B cell (primary cell): ENCODE measurements at regions not wholly inside any gene's neighbourhood (a gene's known extent, or its start where the extent isn't known, plus 50 kb on each side); places are given as distances from the start of the nearest gene placed in this dataset.

Experiments used
- ATAC-seq: fragments of 200-7000 bp; cut with Tn5 transposase; one replicate; pipeline ENCODE4 v1.10.0; 2021; ENCODE audit warnings: low read depth, mild to moderate bottlenecking, moderate number of reproducible peaks, moderate library complexity
- CTCF ChIA-PET: fragments of 350-600 bp; sonication (Branson Sonifier 250); formaldehyde crosslinking; loops from one replicate; lab custom pipeline; 2021; ENCODE audit warnings: antibody characterized with exemption, inconsistent platforms; lab: Charles Lee
- POLR2A ChIA-PET: fragments of 350-600 bp; sonication (Branson Sonifier 250); formaldehyde crosslinking; loops from one replicate; lab custom pipeline; 2021; ENCODE audit warnings: antibody characterized with exemption; lab: Charles Lee
- DNase-seq: peaks from one replicate; pipeline ENCODE4 v3.0.0; 2013
- H2AFZ ChIP-seq: 2 replicates; pipeline ENCODE4 v1.6.1; 2012; ENCODE audit warnings: mild to moderate bottlenecking, low read depth, low read length; ENCODE audit not compliant: insufficient read depth, poor library complexity, severe bottlenecking
- H3K27ac ChIP-seq, 2 donors: 1 replicate in 1 of 2; 2 replicates in 1 of 2; pipeline ENCODE4 v1.5.1; 2012 to 2013; ENCODE audit warnings: low read length in 2 of 2, mild to moderate bottlenecking in 2 of 2, moderate library complexity in 1 of 2
- H3K27me3 ChIP-seq, 4 experiments: fragments of 200-600 bp in 1 of 4; sonication (generic) in 1 of 4; replicated peaks in 1 of 4; 1 replicate in 2 of 4; 2 replicates in 2 of 4; pipeline versions ENCODE4 v1.6.1 to v1.7.0; 2013 to 2016; ENCODE audit warnings: low read length in 3 of 4, mild to moderate bottlenecking in 2 of 4, mixed read lengths in 1 of 4, moderate library complexity in 1 of 4; ENCODE audit not compliant: insufficient read depth in 4 of 4, control insufficient read depth in 3 of 4; ENCODE audit errors: control extremely low read depth in 1 of 4
- H3K36me3 ChIP-seq, 2 experiments: replicated peaks in 1 of 2; 1 replicate in 1 of 2; 2 replicates in 1 of 2; pipeline versions ENCODE4 v1.6.1 to v1.7.1; 2013; ENCODE audit warnings: low read length in 1 of 2; ENCODE audit not compliant: insufficient read depth in 2 of 2, control insufficient read depth in 1 of 2; ENCODE audit errors: control extremely low read depth in 1 of 2, extremely low read depth in 1 of 2
- H3K4me1 ChIP-seq, 2 donors: fragments of 200-600 bp in 1 of 2; sonication (generic) in 1 of 2; 1 replicate in 1 of 2; 2 replicates in 1 of 2; pipeline versions ENCODE4 v1.5.1 to v1.6.1; 2013 to 2017; ENCODE audit warnings: low read length in 2 of 2; ENCODE audit not compliant: control insufficient read depth in 2 of 2, insufficient read depth in 2 of 2
- H3K4me2 ChIP-seq: replicated peaks from 2 replicates; pipeline ENCODE3; 2012; ENCODE audit warnings: mild to moderate bottlenecking, low read depth, low read length; ENCODE audit not compliant: poor library complexity, severe bottlenecking
- H3K4me3 ChIP-seq, 5 experiments: fragments of 200-600 bp in 1 of 5; sonication (generic) in 1 of 5; 1 replicate in 3 of 5; 2 replicates in 2 of 5; pipeline versions ENCODE4 v1.5.1 to v1.7.0; 2011 to 2016; ENCODE audit warnings: low read length in 4 of 5, mild to moderate bottlenecking in 4 of 5, low read depth in 2 of 5, control low read depth in 1 of 5, moderate library complexity in 1 of 5; ENCODE audit not compliant: insufficient read depth in 1 of 5; ENCODE audit errors: control extremely low read depth in 1 of 5, extremely low read depth in 1 of 5
- H3K79me2 ChIP-seq: fragments of 200-600 bp; sonication (generic); one replicate; pipeline ENCODE4 v1.6.0; 2016; ENCODE audit warnings: low read length; ENCODE audit not compliant: control insufficient read depth, insufficient read depth
- H3K9ac ChIP-seq: fragments of 200-600 bp; sonication (generic); 2 replicates; pipeline ENCODE4 v1.6.1; 2017; ENCODE audit warnings: mild to moderate bottlenecking, low read length, moderate library complexity
- H3K9me3 ChIP-seq, 3 donors: one replicate each; pipeline versions ENCODE4 v1.6.1 to v1.7.1; 2013; ENCODE audit warnings: low read length in 2 of 3; ENCODE audit not compliant: control insufficient read depth in 2 of 3, insufficient read depth in 1 of 3; ENCODE audit errors: control extremely low read depth in 1 of 3
- H4K20me1 ChIP-seq: 2 replicates; pipeline ENCODE4 v1.6.0; 2012; ENCODE audit warnings: mild to moderate bottlenecking, low read length; ENCODE audit not compliant: insufficient read depth, control insufficient read depth, poor library complexity, severe bottlenecking
- H3K27ac Mint-ChIP-seq: one replicate; pipeline ENCODE4 v1.8.0; 2021; ENCODE audit warnings: mixed read lengths
- H3K27me3 Mint-ChIP-seq: one replicate; pipeline ENCODE4 v1.8.0; 2021; ENCODE audit warnings: mixed read lengths
- H3K4me1 Mint-ChIP-seq: one replicate; pipeline ENCODE4 v1.8.0; 2021; ENCODE audit warnings: mixed read lengths
- H3K4me3 Mint-ChIP-seq: one replicate; pipeline ENCODE4 v1.8.0; 2021; ENCODE audit warnings: mixed read lengths
- H3K9me3 Mint-ChIP-seq: one replicate; pipeline ENCODE4 v1.8.0; 2022; ENCODE audit warnings: mixed read lengths; ENCODE audit not compliant: insufficient read depth
- EZH2 ChIP-seq: IDR thresholded peaks from 2 replicates; pipeline ENCODE4 v1.6.1; 2012; ENCODE audit warnings: borderline replicate concordance, low read depth, mild to moderate bottlenecking, moderate library complexity, low read length; ENCODE audit not compliant: insufficient read depth, poor library complexity, severe bottlenecking
- WGBS: methylation state at CpG from one replicate; pipeline ENCODE4 v1.1.5; 2013; ENCODE audit warnings: missing lambda C conversion rate; ENCODE audit not compliant: insufficient coverage; 5-methylcytosine and 5-hydroxymethylcytosine counted together
- intact Hi-C: fragments of 100-400 bp; cut with micrococcal nuclease; formaldehyde crosslinking; loops from one replicate; pipeline ENCODE4 v1.10.0; 2022
- TF ChIP-seq, protein P1 (sequence below): fragments of 200-600 bp; IDR thresholded peaks from one replicate; pipeline ENCODE4 v1.8.0; 2022; ENCODE audit warnings: antibody characterized with exemption, mild to moderate bottlenecking

DNA sequence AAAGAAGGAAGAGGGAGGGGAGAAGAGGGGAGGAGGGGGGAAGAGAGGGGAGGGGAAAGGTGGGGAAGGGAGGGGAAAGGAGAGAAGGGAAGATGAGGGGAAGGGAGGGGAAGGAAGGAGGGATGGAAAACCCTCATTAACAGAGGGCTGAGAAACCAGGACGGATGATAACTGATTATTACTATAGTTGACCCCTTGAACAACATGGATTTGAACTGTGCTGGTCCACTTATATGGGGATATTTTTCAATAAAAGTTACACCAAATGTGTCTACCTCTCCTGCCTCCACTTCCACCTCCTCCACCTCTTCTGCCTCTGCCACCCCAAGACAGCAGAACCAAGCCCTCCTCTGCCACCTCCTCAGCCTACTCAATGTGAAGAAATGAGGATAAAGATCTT lies 184.1 kb upstream of the ARID1B start:
- ChIA-PET CTCF (no interaction called here), POLR2A (no interaction called here)
- intact Hi-C loops: no loop called here
- no peaks in the 10 kb centered on the region for H3K36me3 ChIP-seq
- no peak overlapping the region for H3K27ac ChIP-seq
- no peak overlapping the region for H3K4me3 ChIP-seq
- no peak overlapping the region for H3K4me2 ChIP-seq
- H3K27me3 ChIP-seq: no peaks in the 10 kb centered on the region
- no CpG with 5 or more reads among the region's 1 CpG for WGBS
- no peak overlapping the region for H3K9ac ChIP-seq
- Mint-ChIP-seq H3K4me1 (peaks cover 1% of the 10 kb centered on the region), H3K4me3 (no peak overlapping the region), H3K27ac (no peak overlapping the region), H3K27me3 (peaks cover 11% of the 10 kb centered on the region), H3K9me3 (peaks cover 1% of the 10 kb centered on the region)
- H3K79me2 ChIP-seq: no peaks in the 10 kb centered on the region
- H2AFZ ChIP-seq: no peak overlapping the region
- no peak for TF ChIP-seq EZH2
- TF ChIP-seq, protein P1, sequence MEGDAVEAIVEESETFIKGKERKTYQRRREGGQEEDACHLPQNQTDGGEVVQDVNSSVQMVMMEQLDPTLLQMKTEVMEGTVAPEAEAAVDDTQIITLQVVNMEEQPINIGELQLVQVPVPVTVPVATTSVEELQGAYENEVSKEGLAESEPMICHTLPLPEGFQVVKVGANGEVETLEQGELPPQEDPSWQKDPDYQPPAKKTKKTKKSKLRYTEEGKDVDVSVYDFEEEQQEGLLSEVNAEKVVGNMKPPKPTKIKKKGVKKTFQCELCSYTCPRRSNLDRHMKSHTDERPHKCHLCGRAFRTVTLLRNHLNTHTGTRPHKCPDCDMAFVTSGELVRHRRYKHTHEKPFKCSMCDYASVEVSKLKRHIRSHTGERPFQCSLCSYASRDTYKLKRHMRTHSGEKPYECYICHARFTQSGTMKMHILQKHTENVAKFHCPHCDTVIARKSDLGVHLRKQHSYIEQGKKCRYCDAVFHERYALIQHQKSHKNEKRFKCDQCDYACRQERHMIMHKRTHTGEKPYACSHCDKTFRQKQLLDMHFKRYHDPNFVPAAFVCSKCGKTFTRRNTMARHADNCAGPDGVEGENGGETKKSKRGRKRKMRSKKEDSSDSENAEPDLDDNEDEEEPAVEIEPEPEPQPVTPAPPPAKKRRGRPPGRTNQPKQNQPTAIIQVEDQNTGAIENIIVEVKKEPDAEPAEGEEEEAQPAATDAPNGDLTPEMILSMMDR: no peak
- no peaks in the 10 kb centered on the region for H3K4me1 ChIP-seq
- DNase-seq: no peak
- no peaks in the 10 kb centered on the region for H3K9me3 ChIP-seq
- no peaks in the 10 kb centered on the region for H4K20me1 ChIP-seq
- no peak for ATAC-seq

DNA sequence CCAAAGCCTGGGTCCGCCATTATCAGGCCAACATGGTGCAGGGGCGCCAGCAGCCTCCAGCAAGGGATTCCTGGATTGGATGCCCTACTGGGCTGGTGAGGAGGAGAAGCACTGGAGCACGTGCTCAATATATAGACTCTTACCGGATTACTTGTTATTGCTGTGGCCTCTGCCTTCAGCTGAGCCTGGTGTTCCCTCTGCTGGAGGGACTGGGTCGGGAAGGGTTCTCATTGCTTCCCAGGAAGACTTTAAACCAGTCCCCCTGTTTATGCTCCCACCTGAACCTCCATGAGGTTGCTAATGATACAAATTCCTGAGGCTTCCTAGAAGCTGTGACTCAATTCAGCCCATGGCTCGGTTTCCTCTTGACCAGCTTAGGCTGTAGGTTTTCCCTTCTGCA lies 186.7 kb upstream of the ARID1B start:
- H3K4me2 ChIP-seq: no peak overlapping the region
- ChIA-PET CTCF (no interaction called here), POLR2A (no interaction called here)
- no peaks in the 10 kb centered on the region for H3K36me3 ChIP-seq
- H3K4me1 ChIP-seq: no peaks in the 10 kb centered on the region
- Mint-ChIP-seq H3K9me3 (peaks cover 3% of the 10 kb centered on the region), H3K27ac (no peak overlapping the region), H3K4me1 (peaks cover 2% of the 10 kb centered on the region), H3K4me3 (no peak overlapping the region), H3K27me3 (peaks cover 7% of the 10 kb centered on the region)
- 87% methylated on average over 6 of the region's 6 CpGs for WGBS
- DNase-seq: no peak
- H3K9me3 ChIP-seq: peaks cover 2 to 4% (median 2%) of the 10 kb centered on the region in 3 donors
- H4K20me1 ChIP-seq: no peaks in the 10 kb centered on the region
- H3K4me3 ChIP-seq: no peak overlapping the region
- no peak for ATAC-seq
- no peak overlapping the region for H3K9ac ChIP-seq
- intact Hi-C loops: no loop called here
- no peaks in the 10 kb centered on the region for H3K79me2 ChIP-seq
- no peak overlapping the region for H2AFZ ChIP-seq
- no peaks in the 10 kb centered on the region for H3K27me3 ChIP-seq
- H3K27ac ChIP-seq: no peak overlapping the region
- TF ChIP-seq EZH2: no peak
- TF ChIP-seq, protein P1: no peak
